GM12878 (cell line): ENCODE measurements at regions not wholly inside any gene's neighbourhood (a gene's known extent, or its start where the extent isn't known, plus 50 kb on each side); places are given as distances from the start of the nearest gene placed in this dataset.

Experiments used
- BACH1 ChIP-seq: fragments of 450-650 bp; IDR thresholded peaks from 2 replicates; pipeline ENCODE4 v1.6.1; 2017; ENCODE audit warnings: mild to moderate bottlenecking, borderline replicate concordance
- BCL3 ChIP-seq: IDR thresholded peaks from 2 replicates; pipeline ENCODE4 v1.6.1; 2011; ENCODE audit warnings: borderline replicate concordance, low read depth, mild to moderate bottlenecking, moderate library complexity, low read length; ENCODE audit not compliant: insufficient read depth, poor library complexity, severe bottlenecking
- CBFB ChIP-seq: IDR thresholded peaks from 2 replicates; pipeline ENCODE4 v1.6.1; 2016; ENCODE audit warnings: antibody characterized with exemption, low read depth
- EZH2 ChIP-seq: IDR thresholded peaks from 2 replicates; pipeline ENCODE4 v1.6.1; 2012; ENCODE audit warnings: low read depth, mild to moderate bottlenecking, control low read depth, inconsistent platforms, low read length, borderline replicate concordance; ENCODE audit not compliant: control insufficient read depth
- NR2C1 ChIP-seq: fragments of 450-650 bp; IDR thresholded peaks from 2 replicates; pipeline ENCODE4 v1.6.1; 2017; ENCODE audit warnings: antibody characterized with exemption, mild to moderate bottlenecking, moderate library complexity
- PAX5 ChIP-seq: IDR thresholded peaks from 2 replicates; pipeline ENCODE4 v1.6.1; 2011; ENCODE audit warnings: low read depth, low read length, borderline replicate concordance
- POLR2AphosphoS5 ChIP-seq: IDR thresholded peaks from 2 replicates; pipeline ENCODE4 v1.6.1; 2011; ENCODE audit warnings: mild to moderate bottlenecking, low read length, inconsistent platforms
- SMC3 ChIP-seq: IDR thresholded peaks from 2 replicates; pipeline ENCODE4 v1.6.1; 2011; ENCODE audit warnings: low read length, improper control_type of control experiment, borderline replicate concordance
- SP1 ChIP-seq: IDR thresholded peaks from one replicate; pipeline ENCODE4 v1.6.1; 2011; ENCODE audit warnings: low read depth, low read length
- TAF1 ChIP-seq: IDR thresholded peaks from 2 replicates; pipeline ENCODE4 v1.6.1; 2011; ENCODE audit warnings: mild to moderate bottlenecking, low read depth, low read length, borderline replicate concordance
- TARDBP ChIP-seq: IDR thresholded peaks from 2 replicates; pipeline ENCODE4 v1.6.1; 2016; ENCODE audit warnings: borderline replicate concordance
- YY1 ChIP-seq: IDR thresholded peaks from 2 replicates; pipeline ENCODE4 v1.6.1; 2011; ENCODE audit warnings: low read depth, mild to moderate bottlenecking, low read length
- TF ChIP-seq, protein P1 (sequence below), 3 experiments: IDR thresholded peaks in 2 of 3; conservative IDR thresholded peaks in 1 of 3; 2 replicates each; pipeline ENCODE4 v1.5.1; 2011; ENCODE audit warnings: low read depth in 3 of 3, low read length in 3 of 3, mild to moderate bottlenecking in 3 of 3, control low read depth in 2 of 3, moderate library complexity in 2 of 3, inconsistent platforms in 1 of 3, mixed read lengths in 1 of 3; ENCODE audit not compliant: control insufficient read depth in 2 of 3, insufficient read depth in 1 of 3; ENCODE audit errors: extremely low read depth in 1 of 3
- TF ChIP-seq, protein P2 (sequence below): IDR thresholded peaks from 2 replicates; pipeline ENCODE4 v1.6.1; 2011; ENCODE audit warnings: mild to moderate bottlenecking, low read depth, low read length, moderate library complexity; ENCODE audit not compliant: insufficient replicate concordance

- no peak for TF ChIP-seq BCL3
- TF ChIP-seq TAF1 = no peak
- TF ChIP-seq SMC3 = no peak
- TF ChIP-seq, protein P1, sequence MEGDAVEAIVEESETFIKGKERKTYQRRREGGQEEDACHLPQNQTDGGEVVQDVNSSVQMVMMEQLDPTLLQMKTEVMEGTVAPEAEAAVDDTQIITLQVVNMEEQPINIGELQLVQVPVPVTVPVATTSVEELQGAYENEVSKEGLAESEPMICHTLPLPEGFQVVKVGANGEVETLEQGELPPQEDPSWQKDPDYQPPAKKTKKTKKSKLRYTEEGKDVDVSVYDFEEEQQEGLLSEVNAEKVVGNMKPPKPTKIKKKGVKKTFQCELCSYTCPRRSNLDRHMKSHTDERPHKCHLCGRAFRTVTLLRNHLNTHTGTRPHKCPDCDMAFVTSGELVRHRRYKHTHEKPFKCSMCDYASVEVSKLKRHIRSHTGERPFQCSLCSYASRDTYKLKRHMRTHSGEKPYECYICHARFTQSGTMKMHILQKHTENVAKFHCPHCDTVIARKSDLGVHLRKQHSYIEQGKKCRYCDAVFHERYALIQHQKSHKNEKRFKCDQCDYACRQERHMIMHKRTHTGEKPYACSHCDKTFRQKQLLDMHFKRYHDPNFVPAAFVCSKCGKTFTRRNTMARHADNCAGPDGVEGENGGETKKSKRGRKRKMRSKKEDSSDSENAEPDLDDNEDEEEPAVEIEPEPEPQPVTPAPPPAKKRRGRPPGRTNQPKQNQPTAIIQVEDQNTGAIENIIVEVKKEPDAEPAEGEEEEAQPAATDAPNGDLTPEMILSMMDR (IDR thresholded peaks at IDR 0.05 in 2 of 3, conservative IDR thresholded peaks at IDR 0.05 in 1 of 3; ENCODE audit: control insufficient read depth in 2 of 3, extremely low read depth in 1 of 3, insufficient read depth in 1 of 3, low read depth in 3 of 3, low read length in 3 of 3) = no peak
- TF ChIP-seq BACH1 = no peak
- TF ChIP-seq TARDBP = no peak
- no peak for TF ChIP-seq NR2C1
- TF ChIP-seq PAX5 = no peak
- TF ChIP-seq, protein P2, sequence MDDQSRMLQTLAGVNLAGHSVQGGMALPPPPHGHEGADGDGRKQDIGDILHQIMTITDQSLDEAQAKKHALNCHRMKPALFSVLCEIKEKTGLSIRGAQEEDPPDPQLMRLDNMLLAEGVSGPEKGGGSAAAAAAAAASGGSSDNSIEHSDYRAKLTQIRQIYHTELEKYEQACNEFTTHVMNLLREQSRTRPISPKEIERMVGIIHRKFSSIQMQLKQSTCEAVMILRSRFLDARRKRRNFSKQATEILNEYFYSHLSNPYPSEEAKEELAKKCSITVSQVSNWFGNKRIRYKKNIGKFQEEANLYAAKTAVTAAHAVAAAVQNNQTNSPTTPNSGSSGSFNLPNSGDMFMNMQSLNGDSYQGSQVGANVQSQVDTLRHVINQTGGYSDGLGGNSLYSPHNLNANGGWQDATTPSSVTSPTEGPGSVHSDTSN = no peak
- TF ChIP-seq YY1 = no peak
- TF ChIP-seq EZH2 = no peak
- TF ChIP-seq CBFB = no peak
- TF ChIP-seq SP1 = no peak
- no peak for TF ChIP-seq POLR2AphosphoS5
Observed at GRCh38 chr10:45163315-45163975, 152.0 kb downstream of the OR13A1 start.
